ENCODE measurements at regions not wholly inside any gene's neighbourhood (a gene's known extent, or its start where the extent isn't known, plus 50 kb on each side); places are given as distances from the start of the nearest gene placed in this dataset.
A peak's percentile ranks its signal among the peaks of the same experiment; 100 is the strongest.

GRCh38 chr4:104964410-104965175, 182.1 kb upstream of the TET2 start:
- DNase-seq (ENCODE audit: low spot score), result no peak

DNA sequence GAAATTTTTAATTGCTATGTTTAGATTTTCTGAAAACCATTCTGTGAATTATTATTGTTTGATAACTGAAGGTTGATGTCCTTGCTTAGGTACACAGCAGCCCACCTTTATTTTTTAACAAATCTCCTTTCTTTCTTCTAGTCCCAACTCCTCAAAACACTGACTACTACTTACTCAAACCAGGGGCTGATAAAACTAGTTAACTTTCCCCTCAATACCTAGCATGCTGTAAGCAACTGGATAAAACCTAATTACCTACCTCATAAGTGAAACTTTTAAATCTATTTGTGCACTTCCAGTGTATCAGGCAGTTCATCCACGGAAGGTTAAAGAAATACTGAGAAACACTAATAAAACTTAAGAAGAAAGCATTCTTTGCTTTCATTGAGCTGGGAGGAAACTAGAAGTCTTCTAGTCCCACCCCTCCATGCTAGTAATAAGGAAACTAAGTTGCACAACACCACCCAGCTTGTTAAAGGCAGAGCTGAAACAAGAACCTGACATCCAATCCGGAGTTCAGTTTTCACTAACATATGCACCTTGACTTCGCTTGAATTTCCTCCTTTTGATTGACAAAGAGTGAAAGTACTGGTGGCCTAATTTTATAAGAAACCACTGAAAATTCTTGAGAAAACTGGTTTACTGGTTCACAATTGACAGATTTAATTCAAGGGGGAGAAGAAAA, 180.2 kb upstream of the TET2 start:
- DNase-seq (ENCODE audit: low spot score), result no peak

GRCh38 chr4:104967034-104967401, 179.7 kb upstream of the TET2 start:
- DNase-seq (ENCODE audit: low spot score), result no peak

- DNase-seq (ENCODE audit: low spot score), result no peak
Observed at GRCh38 chr4:104969394-104970082, 177.1 kb upstream of the TET2 start.

DNA sequence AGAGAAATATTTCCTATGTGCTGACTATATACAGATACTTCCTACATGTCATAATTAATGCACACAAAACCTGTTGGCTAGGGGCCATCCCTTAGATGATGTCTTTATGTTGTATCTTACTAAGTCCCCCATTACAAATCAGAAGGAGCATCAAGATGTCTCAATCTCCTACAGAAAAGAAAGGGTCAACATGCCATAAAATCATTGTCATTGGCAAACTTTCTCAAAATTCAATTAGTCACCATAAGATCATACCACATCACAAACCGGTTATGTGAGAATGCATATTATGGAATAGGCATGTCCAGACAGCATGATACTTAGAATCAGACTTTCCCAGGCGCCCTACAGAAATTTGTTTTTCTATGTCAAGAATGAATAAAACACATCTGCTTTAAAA, 175.2 kb upstream of the TET2 start:
- DNase-seq (ENCODE audit: low spot score), result peak; percentile 22

- no peak for DNase-seq (ENCODE audit: low spot score)
Observed at GRCh38 chr4:104973708-104974107, 173.0 kb upstream of the TET2 start.

DNA sequence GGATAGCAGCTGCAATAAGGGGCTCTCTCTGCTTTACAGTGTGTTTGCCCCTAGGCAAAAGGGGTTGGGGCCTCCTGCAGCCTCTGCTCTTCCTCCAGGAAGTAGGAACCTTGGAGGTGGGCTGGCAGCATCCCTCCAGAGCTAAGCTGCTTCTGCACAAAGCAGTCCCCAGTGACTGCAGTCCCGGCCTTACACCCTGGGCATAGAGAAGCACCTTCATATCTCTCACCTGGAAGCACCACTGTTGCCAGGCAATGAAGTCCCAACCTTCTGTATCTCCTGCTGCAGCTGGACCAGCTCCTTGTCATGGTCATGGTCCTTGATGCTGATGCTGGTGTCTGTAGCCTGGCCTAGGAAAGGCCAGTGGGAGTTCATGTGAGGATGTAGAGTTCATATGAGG, 171.1 kb upstream of the TET2 start:
- no peak for DNase-seq (ENCODE audit: low spot score)

- DNase-seq (ENCODE audit: low spot score), result no peak
Observed at GRCh38 chr4:104976262-104976661, 170.4 kb upstream of the TET2 start.

DNA sequence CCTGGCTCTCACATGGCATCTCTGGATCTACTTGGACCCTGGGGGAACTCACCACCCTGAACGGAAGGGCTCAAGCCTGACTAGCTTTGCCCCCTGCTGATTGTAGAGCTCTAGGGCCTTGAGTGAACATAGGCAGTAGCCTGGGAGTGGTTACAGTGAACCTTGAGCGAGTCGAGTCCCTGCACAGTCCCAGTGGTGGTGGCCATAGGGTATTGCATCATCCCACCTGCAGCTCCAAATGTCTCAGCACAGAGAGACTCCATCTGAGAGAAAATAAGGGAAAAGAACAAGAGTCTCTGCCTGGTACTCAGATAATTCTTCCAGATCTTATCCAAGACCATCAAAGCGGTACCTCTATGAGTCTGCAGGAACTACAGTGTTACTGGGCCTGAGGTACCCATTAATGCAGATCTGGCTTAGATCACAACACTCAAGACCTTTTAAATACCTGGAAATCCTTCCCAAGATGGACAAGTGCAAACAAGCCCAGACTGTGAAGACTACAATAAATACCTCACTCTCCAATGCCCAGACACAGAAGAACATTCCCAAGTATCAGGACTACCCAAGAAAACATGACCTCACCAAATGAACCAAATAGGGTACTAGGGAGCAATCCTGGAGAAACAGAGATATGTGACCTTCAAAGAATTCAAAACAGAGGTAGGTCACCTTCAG, 167.5 kb upstream of the TET2 start:
- no peak for DNase-seq (ENCODE audit: low spot score)

DNA sequence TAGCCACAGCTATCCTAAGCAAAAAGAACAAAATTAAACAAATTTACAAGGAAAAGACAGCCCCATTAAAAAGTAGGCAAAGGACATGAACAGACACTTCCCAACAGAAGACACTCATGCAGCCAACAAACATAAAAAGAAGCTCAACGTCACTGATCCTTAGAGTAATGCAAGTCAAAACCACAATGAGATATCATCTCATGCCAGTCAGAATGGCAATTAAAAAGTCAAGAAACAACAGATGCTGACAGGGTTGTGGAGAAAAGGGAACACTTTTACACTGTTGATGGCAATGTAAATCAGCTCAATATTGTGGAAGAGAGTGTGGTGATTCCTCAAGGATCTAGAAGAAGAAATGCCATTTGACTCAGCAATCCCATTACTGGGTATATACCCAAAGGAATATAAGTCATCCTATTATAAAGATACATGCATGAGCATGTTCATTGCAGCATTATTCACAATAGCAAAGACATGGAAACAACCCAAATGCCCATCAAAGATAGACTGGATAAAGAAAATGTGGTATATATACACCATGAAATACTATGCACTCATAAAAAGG, 163.0 kb upstream of the TET2 start:
- no peak for DNase-seq (ENCODE audit: low spot score)

DNA sequence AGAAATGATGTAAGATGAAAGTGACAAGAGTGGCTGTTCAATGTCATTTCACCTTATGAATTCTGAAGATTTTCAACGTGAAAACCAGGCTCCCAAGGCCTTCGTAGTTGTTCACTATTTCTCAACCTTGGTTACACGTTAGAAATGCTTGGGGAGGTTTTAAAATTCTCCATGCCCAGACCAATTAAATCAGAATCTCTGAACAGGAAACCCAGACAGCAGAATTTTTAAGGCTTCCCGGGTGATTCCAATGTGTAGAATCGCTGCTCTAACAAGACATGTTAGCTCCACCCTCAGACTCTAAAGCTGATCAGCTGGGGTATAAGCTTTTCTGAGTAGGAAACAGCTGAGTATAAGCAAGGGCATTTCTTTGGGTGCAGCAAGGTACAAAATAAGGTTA, 160.4 kb upstream of the TET2 start:
- DNase-seq (ENCODE audit: low spot score), result no peak

DNA sequence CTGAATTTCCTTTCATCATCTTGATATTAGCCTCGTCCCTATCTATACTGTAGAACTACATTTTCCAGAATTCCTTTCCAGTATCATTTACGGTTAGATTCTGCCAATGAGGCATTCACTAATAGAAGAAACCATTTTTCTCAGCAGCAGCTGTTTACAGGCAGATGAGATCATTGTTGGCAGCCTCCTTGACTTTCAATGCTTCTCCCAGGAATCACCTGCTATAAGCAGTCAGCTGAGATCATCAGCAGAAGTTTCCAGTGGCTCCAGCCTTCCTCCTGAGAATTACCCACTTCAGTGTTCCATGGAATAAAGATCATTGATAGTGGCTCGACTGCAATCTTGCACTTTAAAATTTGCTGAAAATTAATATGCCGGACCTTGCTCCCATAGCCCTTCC, 157.3 kb upstream of the TET2 start:
- DNase-seq (ENCODE audit: low spot score), result peak; percentile 20

GRCh38 chr4:105002278-105002677, 144.4 kb upstream of the TET2 start:
- DNase-seq (ENCODE audit: low spot score), result no peak

DNA sequence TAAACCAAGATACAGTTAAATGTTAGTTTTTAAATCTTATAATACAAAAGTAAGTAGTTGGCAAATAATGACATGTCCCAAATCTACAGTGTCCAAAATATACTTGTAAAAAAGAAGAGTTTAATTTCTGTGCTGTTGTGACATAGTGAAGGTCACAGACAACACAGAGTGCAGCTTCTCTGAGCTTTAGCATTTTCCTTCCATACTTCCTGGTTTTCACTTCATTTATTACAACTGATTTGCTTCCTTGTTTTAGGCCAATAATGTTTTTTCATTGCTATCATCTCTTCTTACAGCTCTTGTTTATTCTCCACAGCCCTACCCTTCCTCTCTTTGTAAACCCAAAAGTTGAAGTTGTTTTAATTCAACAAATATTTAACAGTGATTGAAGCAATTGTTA, 132.4 kb upstream of the TET2 start:
- no peak for DNase-seq (ENCODE audit: low spot score)

DNA sequence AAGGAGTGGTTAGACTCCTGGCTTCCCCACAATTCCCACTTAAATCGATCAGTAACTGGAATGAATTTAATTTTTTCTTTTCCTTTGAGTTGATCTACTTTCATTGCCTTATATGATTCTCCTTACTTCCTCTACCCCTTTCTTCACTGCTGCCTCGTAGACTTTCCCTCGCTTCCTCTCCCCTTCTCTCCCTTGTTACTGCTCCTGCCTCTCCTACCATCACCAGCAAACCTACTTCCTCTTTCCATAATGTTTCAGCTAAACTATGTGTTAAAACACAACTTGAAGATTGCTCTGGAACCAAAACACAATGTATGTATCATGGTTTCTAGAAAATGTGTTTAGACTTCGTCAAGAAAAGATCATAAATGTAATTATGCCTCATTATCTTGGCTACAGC, 132.0 kb upstream of the TET2 start:
- DNase-seq (ENCODE audit: low spot score), result no peak

DNA sequence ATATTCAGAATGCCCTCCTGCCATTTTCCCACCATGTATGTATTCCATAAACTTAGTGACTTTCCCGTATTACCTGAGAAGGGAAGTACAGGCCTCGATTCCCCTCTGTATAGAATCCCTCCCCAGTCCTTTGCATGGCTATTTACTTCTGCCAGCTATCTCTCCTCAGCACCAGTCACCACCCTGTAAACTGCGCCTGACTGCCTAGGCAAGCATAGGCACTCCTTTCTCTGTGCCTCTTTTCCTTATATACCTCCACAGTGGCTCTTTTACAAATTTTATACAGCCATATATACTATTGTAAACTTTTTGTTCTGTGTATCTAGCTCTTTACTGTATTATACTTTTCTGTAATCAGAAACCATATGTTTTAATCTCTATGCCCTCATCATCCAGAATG, 130.9 kb upstream of the TET2 start:
- no peak for DNase-seq (ENCODE audit: low spot score)

- DNase-seq (ENCODE audit: low spot score), result peak; percentile 13
Observed at GRCh38 chr4:105022811-105023667, 123.6 kb upstream of the TET2 start.

GRCh38 chr4:105023668-105024055, 123.0 kb upstream of the TET2 start:
- DNase-seq (ENCODE audit: low spot score), result no peak

DNA sequence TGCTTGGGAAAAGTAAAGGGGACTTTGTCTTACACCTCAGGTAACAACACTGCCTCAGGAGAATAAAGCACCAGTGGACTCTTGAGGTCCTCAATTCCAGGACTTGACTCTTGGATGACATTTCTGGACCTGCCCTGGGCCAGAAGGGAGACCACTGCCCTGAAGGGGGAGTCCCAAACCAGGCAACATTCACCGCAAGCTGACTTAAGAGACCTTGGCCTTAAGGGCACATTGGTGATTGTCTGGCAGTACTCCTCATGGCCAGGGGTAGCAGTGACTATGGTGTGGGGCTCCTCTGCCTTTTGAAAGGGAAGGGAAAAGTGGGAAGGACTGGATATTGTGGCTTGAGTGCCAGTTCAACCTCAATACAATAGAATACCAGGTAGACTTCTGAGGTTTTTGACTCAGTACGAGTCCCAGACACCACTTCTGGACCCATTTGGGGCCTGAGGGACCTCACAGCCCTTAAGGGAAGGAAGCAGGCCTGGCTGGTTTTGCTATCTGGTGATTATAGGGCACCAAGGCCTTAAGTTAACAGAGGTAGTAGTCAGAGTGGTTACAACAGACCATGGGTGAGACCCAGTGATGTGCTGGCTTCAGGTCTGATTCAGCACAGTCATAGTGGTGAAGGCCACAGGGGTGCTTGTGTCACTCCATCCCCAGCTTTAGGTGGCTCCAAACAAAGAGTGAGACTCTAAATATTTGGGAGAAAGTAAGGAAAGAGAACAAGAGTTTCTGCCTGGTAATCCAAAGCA, 121.2 kb upstream of the TET2 start:
- DNase-seq (ENCODE audit: low spot score), result no peak

- no peak for DNase-seq (ENCODE audit: low spot score)
Observed at GRCh38 chr4:105036991-105037390, 109.7 kb upstream of the TET2 start.

GRCh38 chr4:105042451-105042850, 104.2 kb upstream of the TET2 start:
- DNase-seq (ENCODE audit: low spot score), result no peak
